ENCODE measurements at regions not wholly inside any gene's neighbourhood (a gene's known extent, or its start where the extent isn't known, plus 50 kb on each side); places are given as distances from the start of the nearest gene placed in this dataset.

DNA sequence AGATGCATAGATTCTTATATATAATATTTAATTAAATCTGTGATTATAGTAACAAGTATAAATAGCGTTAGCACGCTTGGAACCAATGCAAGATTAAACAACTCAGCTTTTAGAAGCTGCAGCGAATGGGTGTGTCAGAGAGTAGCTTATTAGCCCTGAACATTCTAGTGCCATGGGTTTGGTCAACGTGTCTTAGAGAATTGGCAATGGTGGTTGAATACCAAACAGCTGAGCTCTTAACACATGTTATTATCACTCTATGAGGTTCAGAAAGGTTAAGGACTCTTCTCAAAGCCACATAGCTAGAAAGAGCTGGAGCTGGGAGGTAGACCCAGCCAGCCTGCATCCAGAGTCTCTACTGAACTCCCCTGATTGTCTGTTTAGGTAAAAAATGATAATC lies 284.2 kb upstream of the CHD6 start:
- H3K4me3 ChIP-seq (ENCODE audit: low read length) = no peak overlapping the region
- TF ChIP-seq, protein P1, sequence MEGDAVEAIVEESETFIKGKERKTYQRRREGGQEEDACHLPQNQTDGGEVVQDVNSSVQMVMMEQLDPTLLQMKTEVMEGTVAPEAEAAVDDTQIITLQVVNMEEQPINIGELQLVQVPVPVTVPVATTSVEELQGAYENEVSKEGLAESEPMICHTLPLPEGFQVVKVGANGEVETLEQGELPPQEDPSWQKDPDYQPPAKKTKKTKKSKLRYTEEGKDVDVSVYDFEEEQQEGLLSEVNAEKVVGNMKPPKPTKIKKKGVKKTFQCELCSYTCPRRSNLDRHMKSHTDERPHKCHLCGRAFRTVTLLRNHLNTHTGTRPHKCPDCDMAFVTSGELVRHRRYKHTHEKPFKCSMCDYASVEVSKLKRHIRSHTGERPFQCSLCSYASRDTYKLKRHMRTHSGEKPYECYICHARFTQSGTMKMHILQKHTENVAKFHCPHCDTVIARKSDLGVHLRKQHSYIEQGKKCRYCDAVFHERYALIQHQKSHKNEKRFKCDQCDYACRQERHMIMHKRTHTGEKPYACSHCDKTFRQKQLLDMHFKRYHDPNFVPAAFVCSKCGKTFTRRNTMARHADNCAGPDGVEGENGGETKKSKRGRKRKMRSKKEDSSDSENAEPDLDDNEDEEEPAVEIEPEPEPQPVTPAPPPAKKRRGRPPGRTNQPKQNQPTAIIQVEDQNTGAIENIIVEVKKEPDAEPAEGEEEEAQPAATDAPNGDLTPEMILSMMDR (conservative IDR thresholded peaks at IDR 0.05; ENCODE audit: low read length) = no peak
- DNase-seq (ENCODE audit: low read depth) = no peak

DNA sequence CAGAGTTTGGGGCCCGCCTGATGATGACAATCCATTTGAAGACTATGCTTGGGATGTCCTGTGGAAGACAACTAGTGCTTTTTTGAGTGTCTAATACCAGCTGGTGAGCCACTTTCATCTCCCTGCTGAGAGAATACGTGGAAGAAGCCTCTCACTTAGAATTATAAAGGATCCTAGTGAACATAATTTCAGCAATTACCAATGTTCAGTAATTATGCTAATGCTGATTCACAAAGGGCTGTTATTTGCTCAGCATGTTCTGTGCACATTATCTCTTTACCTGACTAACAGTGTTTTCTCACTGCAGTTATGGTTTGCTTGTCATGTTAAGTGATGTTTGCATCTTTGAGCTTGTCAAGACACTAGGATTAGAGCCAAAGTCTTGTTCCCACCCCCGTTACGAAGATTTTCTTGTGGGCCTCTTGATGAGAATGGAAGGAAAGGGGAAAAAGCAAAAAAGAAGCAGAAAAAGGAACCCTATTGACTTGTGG lies 282.1 kb upstream of the CHD6 start:
- no peak overlapping the region for H3K4me3 ChIP-seq (ENCODE audit: low read length)
- DNase-seq (ENCODE audit: low read depth) = no peak
- TF ChIP-seq, protein P1 (conservative IDR thresholded peaks at IDR 0.05; ENCODE audit: low read length) = no peak

DNA sequence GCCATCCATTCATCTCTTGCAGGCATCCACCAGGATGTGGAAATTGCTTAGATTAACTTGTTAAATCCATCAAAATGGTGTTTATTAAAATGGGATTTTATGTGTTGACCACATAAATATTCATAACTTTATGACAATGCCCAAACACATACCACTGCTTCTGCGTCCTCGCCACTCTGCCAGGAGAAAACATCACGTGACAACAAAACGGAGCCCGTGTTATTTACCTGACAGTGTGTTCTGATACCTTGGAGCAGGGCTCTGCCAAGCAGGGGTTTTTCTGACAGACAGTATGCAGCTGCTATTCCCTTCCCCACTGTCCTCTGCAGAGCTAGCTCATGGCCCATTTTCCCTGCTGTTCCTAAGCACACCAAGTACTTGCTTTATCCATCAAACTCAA lies 279.5 kb upstream of the CHD6 start:
- TF ChIP-seq, protein P1 (conservative IDR thresholded peaks at IDR 0.05; ENCODE audit: low read length) = no peak
- H3K4me3 ChIP-seq (ENCODE audit: low read length) = no peak overlapping the region
- no peak for DNase-seq (ENCODE audit: low read depth)

DNA sequence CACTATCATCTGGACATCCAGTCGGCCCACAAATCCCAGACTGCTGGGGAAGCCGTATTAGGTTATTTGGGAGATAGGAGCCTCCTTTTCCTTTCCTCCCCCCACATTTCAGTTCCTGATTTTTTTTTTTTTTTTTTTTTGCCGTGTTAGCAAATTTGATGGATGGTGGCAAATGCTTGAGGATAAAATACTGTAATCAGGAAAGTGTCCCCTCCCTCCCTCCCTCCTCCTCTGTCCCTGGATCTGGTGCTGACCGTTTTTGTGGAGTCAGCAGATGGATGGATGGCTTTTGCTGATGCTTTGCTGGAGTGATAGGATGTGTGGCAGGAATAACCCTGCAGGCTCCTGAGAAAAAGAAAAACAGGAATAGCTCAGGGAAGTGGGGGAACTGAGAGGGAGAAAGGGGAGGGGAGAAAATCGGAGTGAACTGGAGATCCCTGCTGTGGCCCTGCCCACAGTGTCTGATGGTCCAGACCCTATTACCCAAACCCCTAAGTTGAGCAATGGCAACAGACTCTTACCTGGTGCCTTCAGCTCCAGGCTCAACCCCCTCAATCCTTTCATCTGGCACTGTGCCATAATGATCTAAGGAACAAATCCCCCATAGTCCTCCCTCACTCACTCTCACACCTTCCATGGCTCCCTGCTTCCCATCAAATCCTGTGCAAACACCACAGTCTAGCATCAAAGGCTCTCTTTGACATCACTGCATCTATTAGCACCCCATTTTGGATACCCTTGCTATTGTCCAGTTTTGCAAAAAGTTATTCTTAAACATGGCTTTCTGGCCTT lies 277.3 kb upstream of the CHD6 start:
- no peak for DNase-seq (ENCODE audit: low read depth)
- TF ChIP-seq, protein P1 (conservative IDR thresholded peaks at IDR 0.05; ENCODE audit: low read length) = no peak
- no peak overlapping the region for H3K4me3 ChIP-seq (ENCODE audit: low read length)

DNA sequence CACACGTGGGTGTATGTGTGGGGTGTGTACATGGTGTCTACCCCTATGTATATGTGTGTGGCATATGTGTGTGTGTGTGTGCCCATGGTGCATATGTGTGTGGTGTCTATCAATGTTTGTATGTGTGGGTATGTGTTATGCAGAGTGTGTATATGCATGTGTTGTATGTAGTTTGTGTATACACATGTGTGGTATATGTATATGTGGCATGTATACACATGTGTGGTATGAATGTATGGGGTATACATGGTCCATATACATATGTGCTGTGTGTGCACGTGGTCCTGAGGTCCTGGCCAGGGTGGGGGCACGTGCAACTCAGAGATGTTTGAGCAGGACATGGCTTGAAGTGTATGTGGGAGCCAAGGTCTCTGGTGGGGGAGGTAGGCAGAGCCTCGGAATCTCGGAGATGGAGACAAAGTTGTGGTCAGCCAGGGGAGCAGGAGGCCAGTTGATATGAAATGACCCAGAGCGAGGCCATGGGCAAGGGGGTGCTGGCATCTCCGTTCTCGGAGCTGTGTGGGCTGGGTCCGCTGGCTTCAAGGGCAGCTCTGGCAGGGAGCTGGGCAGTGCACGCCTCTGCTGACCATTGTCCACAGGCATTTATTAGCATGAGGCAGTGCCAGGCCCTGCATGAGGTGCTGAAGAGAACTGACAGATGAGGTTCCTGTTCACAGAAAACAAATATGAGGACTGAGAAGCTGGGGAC lies 276.2 kb upstream of the CHD6 start:
- TF ChIP-seq, protein P1 (conservative IDR thresholded peaks at IDR 0.05; ENCODE audit: low read length) = no peak
- no peak overlapping the region for H3K4me3 ChIP-seq (ENCODE audit: low read length)
- DNase-seq (ENCODE audit: low read depth) = no peak

DNA sequence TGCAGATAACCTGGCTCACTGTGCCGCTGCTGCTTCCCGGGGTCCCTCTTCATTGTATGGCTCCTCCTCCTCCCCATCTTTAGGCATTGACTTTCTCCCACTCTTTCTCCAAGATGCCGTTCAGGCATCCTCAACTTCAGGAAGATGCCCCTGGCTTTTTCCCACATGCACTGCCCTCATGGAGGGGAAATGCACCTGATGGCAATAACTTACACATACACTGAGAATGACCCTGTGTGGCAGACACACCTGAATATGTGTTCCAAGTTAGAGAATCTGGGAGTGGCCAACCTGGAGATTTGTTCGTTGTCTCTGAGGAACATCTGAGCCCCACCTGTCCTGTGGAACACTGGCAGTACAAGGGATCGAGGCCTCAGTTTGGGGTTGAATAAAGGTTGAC lies 273.9 kb upstream of the CHD6 start:
- TF ChIP-seq, protein P1 (conservative IDR thresholded peaks at IDR 0.05; ENCODE audit: low read length) = no peak
- H3K4me3 ChIP-seq (ENCODE audit: low read length) = no peak overlapping the region
- no peak for DNase-seq (ENCODE audit: low read depth)

DNA sequence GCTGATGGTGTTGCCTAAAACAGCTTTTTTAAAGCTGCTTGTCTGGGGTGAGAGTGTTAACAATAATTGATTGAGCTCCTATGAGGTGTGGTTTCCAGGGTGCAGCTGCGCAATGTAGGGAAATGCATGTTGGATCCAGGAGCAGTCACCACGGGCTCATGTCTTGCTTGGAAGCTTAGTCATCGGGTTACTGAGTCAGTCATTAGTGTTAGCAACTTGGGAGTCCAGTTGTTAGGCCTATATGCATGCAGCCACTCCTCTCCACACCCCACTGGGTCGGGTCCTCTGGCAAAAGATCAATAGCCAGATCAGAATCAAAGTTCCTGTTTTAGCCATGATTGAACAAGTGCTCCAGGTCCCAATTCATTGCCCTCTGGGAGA lies 271.7 kb upstream of the CHD6 start:
- no peak overlapping the region for H3K4me3 ChIP-seq (ENCODE audit: low read length)
- no peak for DNase-seq (ENCODE audit: low read depth)
- TF ChIP-seq, protein P1 (conservative IDR thresholded peaks at IDR 0.05; ENCODE audit: low read length) = no peak
